Activated T-cell treated with anti-CD3 and anti-CD28 coated beads, Interleukin-2, amount 50 U/mL, for 72 hours (primary cell): ENCODE measurements at regions not wholly inside any gene's neighbourhood (a gene's known extent, or its start where the extent isn't known, plus 50 kb on each side); places are given as distances from the start of the nearest gene placed in this dataset.
"Not testable (repeated sequence)": the region's sequence is repeated elsewhere in the genome, so short reads cannot be mapped to it uniquely, and the experiment has no call there.

ENCODE experiments used
- ATAC-seq, 2 donors: fragments of 150-1000 bp; cut with Tn5 transposase; replicated peaks in 1 of 2; 2 replicates each; pipeline ENCODE4 v1.10.0; 2021; ENCODE audit warnings: moderate library complexity in 2 of 2, mild to moderate bottlenecking in 1 of 2
- DNase-seq, 2 donors: peaks; one replicate each; pipeline ENCODE4 v3.0.0; 2021 to 2022; ENCODE audit warnings: mixed read lengths in 1 of 2
- H3K27ac Mint-ChIP-seq: one replicate; pipeline ENCODE4 v1.8.0; 2022; ENCODE audit warnings: mild to moderate bottlenecking, moderate library complexity, mixed read lengths
- H3K27me3 Mint-ChIP-seq: one replicate; pipeline ENCODE4 v1.8.0; 2022; ENCODE audit warnings: low read depth, mixed read lengths
- H3K36me3 Mint-ChIP-seq, 2 donors: one replicate each; pipeline ENCODE4 v1.8.0; 2022; ENCODE audit warnings: mixed read lengths in 2 of 2, mild to moderate bottlenecking in 1 of 2; ENCODE audit not compliant: insufficient read depth in 2 of 2
- H3K4me1 Mint-ChIP-seq: one replicate; pipeline ENCODE4 v1.8.0; 2022; ENCODE audit warnings: low read depth, mixed read lengths
- H3K4me3 Mint-ChIP-seq, 2 donors: one replicate each; pipeline ENCODE4 v1.8.0; 2022; ENCODE audit warnings: mild to moderate bottlenecking in 2 of 2, mixed read lengths in 2 of 2, moderate library complexity in 2 of 2
- H3K9me3 Mint-ChIP-seq, 2 donors: one replicate each; pipeline ENCODE4 v1.8.0; 2022; ENCODE audit warnings: mixed read lengths in 2 of 2

DNA sequence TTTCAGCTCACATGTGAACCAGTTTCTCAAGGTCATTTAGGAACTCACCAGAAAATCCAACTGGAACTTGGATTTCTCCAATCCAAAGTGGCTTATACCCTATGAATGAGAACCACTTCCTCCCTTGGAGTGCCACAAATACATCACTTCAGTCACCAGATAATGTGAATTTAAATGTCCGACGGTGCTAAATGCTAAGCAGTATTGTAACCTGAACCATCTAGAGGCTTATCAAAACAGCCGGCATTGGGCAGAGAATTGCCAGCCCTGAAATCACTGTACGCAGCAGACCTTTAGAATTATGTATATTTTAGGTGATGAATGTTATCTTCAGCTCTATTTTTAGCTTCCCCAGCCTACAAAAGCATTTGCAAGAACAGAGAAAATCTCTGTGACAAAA is 76.8 kb upstream of the COX20 start:
- Mint-ChIP-seq H3K36me3 (no peaks in the 10 kb centered on the region), H3K4me1 (no peaks in the 10 kb centered on the region), H3K27me3 (peaks cover 11% of the 10 kb centered on the region), H3K9me3 (peaks cover 5 to 6% of the 10 kb centered on the region in 2 donors), H3K27ac (no peak overlapping the region), H3K4me3 (no peak overlapping the region)
- DNase-seq: no peak
- no peak for ATAC-seq

DNA sequence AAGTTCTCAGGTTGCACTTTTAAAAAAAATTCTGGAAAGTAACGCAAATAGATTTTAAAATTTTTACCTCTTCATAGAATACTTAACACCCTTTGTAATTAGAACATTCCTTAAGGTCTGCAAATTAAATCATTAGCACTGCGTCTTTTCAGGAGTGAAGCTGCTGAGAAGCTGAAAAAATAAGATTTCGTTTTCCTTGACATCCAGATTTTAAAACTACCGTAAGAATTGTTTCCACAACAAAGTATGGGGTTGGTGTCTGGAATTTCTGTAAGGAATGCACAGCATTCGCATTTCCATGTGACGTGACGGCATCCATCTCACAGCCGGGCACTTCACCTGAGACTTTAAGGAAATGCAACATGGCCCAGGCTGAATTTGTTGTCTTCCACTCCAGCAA is 76.3 kb upstream of the COX20 start:
- no peak overlapping the region for H3K27ac Mint-ChIP-seq
- peaks cover 5 to 6% of the 10 kb centered on the region in 2 donors for H3K9me3 Mint-ChIP-seq
- H3K4me3 Mint-ChIP-seq: no peak overlapping the region
- H3K36me3 Mint-ChIP-seq: no peaks in the 10 kb centered on the region
- peaks cover 11% of the 10 kb centered on the region for H3K27me3 Mint-ChIP-seq
- no peak for ATAC-seq
- H3K4me1 Mint-ChIP-seq: no peaks in the 10 kb centered on the region
- DNase-seq: no peak

DNA sequence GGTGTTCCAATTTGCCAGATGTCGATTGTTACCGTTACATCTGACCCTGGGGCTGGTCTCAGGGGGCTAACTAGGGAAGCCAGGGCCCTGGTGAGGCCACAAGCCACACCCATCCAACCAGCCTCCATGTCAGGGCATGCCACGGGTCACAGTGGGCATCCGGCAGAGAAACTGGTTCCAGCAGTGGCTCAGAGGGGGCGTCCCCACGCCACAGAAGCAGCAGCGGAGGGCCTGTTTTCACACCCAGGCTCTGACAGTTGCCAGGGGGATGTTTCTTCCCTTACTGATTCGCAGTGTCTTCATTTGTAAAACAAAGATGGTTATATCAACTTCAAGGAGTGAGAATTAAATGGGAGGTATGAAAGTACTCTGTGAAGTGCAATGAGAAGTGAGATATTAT is 75.0 kb upstream of the COX20 start:
- H3K4me3 Mint-ChIP-seq: no peak overlapping the region
- H3K9me3 Mint-ChIP-seq: peaks cover 5 to 6% of the 10 kb centered on the region in 2 donors
- DNase-seq (no peak), ATAC-seq (no peak)
- H3K4me1 Mint-ChIP-seq: no peaks in the 10 kb centered on the region
- no peak overlapping the region for H3K27ac Mint-ChIP-seq
- H3K27me3 Mint-ChIP-seq: peaks cover 20% of the 10 kb centered on the region
- peaks cover 0 to 1% of the 10 kb centered on the region in 2 donors for H3K36me3 Mint-ChIP-seq

DNA sequence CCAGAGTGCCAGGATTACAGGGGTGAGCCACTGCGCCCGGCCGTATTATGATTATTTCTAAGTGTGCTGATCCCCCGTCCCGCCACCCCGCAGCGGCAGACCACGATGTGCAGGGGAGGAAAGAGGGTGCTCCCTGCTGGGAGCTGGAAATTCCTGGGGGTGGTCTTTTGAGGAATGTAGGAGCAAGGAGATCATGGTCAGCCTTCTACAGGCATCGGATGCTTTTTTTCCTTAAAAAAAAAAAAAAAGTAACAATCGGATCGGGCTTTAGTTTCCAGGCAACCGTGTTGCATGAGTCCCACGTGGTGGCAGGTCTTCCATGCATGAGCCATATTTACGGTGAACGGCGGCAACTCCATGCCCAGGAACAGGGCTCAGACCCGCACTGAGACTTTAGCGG is 74.2 kb upstream of the COX20 start:
- H3K27me3 Mint-ChIP-seq: peaks cover 20% of the 10 kb centered on the region
- no peak overlapping the region for H3K27ac Mint-ChIP-seq
- peaks cover 0 to 1% of the 10 kb centered on the region in 2 donors for H3K36me3 Mint-ChIP-seq
- H3K4me3 Mint-ChIP-seq: no peak overlapping the region
- DNase-seq (no peak), ATAC-seq (no peak)
- peaks cover 5 to 6% of the 10 kb centered on the region in 2 donors for H3K9me3 Mint-ChIP-seq
- no peaks in the 10 kb centered on the region for H3K4me1 Mint-ChIP-seq

DNA sequence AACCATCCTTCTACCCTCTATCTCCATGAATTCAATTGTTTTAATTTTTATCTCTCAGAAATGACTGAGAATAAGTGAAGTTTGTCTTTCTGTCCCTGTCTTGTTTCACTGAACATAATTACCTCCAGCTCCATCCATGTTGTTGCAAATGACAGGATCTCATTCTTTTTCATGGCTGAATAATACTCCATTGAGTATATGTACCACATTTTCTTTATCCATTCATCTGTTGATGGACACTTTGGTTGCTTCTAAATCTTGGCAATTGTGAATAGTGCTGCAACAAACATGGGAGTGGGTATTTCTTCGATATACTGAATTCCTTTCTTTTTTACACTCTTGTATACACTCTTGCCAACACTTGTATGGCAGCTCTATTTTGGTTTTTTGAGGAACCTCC is 72.8 kb upstream of the COX20 start:
- Mint-ChIP-seq H3K9me3 (peaks cover 5 to 6% of the 10 kb centered on the region in 2 donors), H3K4me3 (no peak overlapping the region), H3K27me3 (peaks cover 20% of the 10 kb centered on the region), H3K4me1 (no peaks in the 10 kb centered on the region), H3K36me3 (peaks cover 0 to 1% of the 10 kb centered on the region in 2 donors), H3K27ac (no peak overlapping the region)
- DNase-seq (no peak), ATAC-seq (no peak)

DNA sequence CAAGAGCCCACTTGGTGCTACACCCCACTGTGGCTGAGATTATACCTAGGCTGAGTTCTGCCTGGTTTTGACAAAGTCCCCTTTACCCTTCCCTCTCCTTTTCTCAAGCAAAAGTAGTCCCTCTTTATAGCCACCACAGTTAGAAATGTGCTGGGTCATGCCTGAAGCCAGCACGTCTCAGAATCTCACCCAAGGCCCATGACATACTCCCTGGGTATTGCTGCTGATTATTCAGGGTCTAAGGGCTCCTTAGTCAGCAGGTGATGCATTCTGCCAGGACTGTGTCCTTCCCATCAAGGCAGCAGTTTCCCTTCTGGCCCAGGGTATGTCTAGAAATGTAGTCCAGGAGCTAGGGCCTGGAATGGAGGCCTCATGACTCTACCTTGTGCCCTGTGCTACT is 67.3 kb upstream of the COX20 start:
- Mint-ChIP-seq H3K36me3 (peaks cover 0 to 1% of the 10 kb centered on the region in 2 donors), H3K27ac (no peak overlapping the region), H3K27me3 (peaks cover 17% of the 10 kb centered on the region), H3K4me1 (no peaks in the 10 kb centered on the region), H3K4me3 (no peak overlapping the region), H3K9me3 (no peaks in the 10 kb centered on the region)
- DNase-seq (no peak), ATAC-seq (no peak)

DNA sequence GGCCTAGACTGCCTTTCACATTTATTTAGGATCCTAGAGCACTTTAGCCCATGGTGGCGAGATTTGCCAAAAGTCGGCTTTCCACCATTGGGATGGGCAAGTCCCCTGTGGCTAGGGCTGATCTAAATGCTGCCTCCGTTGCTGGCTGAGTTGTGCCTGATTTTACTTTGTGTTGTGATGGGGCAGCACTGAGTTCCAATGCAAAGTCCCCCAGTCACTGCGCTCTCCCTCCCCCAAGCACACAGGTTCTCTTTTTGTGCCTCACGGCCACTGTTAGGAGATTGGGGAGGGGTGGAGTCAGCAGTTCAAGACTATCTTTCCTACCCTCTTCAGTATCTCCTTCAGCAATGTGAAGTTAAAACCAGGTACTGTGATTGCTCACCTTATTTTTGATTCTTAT is 66.7 kb upstream of the COX20 start:
- H3K4me1 Mint-ChIP-seq: no peaks in the 10 kb centered on the region
- ATAC-seq (no peak), DNase-seq (no peak)
- peaks cover 0 to 1% of the 10 kb centered on the region in 2 donors for H3K36me3 Mint-ChIP-seq
- no peaks in the 10 kb centered on the region for H3K9me3 Mint-ChIP-seq
- no peak overlapping the region for H3K27ac Mint-ChIP-seq
- peaks cover 15% of the 10 kb centered on the region for H3K27me3 Mint-ChIP-seq
- no peak overlapping the region for H3K4me3 Mint-ChIP-seq

DNA sequence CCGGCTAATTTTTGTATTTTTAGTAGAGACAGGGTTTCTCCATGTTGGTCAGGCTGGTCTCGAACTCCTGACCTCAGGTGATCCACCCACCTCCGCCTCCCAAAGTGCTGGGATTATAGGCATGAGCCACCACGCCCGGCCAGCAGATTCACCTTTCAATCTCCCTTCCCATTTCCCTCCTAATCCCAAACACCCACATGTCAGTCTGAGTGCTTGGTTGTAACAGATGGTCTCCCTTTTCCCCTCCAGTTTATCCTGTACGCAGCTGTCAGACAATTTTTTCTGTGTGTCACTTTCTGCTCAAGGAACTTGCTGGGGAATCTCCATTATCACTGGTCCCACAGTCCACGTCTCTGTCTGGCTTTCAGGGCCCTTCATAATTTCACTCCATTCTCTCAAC is 64.9 kb upstream of the COX20 start:
- not testable (repeated sequence) for H3K4me1 Mint-ChIP-seq, H3K4me3 Mint-ChIP-seq, H3K27me3 Mint-ChIP-seq, H3K9me3 Mint-ChIP-seq, H3K27ac Mint-ChIP-seq, H3K36me3 Mint-ChIP-seq, ATAC-seq, DNase-seq

DNA sequence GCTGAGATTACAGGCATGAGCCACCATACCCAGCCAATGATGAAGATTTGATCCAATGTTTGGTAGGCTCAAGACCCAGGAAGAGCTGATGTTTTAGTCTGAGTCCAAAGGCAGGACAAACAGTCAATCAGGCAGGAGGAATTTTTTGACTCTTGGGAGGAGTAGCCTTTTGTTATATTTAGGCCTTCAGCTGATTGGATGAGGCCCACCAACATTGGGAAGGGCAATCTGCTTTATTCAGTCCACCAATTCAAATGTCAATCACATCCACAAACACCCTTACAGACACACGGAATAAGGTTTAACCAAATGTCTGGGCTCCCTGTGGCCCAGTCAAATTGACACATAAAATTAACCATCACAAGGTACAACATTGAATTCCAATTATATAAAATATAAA is 61.9 kb upstream of the COX20 start:
- Mint-ChIP-seq H3K36me3 (no peaks in the 10 kb centered on the region), H3K9me3 (no peaks in the 10 kb centered on the region), H3K4me1 (peaks cover 4% of the 10 kb centered on the region), H3K4me3 (no peak overlapping the region), H3K27me3 (peaks cover 7% of the 10 kb centered on the region), H3K27ac (no peak overlapping the region)
- no peak for ATAC-seq
- DNase-seq: no peak

DNA sequence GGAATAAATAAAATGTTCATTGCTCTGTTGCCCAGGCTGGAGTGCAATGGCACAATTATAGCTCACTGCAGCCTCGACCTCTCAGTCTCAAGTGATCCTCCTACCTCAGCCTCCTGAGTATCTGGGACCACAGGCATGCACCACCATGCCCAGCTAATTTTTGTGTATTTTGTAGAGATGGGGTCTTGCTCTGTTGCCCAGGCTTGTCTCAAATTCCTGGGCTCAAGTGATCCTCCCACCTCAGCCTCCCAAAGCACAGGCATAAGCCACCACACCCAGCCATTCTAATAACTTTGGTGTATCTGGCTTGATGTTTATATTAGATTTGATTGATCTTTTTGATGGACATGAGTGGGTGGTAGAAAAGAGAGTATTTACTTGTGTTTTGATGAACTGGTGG is 58.7 kb upstream of the COX20 start:
- H3K4me3 Mint-ChIP-seq, H3K9me3 Mint-ChIP-seq, H3K27ac Mint-ChIP-seq, H3K27me3 Mint-ChIP-seq, DNase-seq, ATAC-seq, H3K36me3 Mint-ChIP-seq: not testable (repeated sequence)
- H3K4me1 Mint-ChIP-seq: peaks cover 12% of the 10 kb centered on the region

DNA sequence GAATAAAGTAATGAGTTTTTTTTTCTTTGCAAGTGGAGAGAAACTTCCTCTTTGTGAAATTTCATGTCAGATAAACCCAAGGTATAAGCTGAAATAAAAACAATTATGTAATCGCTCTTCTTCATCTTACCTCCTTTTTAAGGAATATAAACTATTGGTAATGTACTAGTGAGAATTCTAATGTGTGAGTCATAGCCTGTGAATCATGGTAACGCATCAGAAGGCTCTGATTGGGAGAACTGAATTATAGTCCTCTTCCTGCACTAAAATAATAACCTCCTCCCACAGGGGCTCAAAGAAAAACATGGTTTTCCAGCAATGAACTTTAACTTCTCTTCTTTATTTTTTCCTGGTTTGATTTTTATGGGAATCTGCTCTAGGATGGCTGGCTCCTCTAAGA is 57.1 kb upstream of the COX20 start:
- no peak for DNase-seq
- H3K27ac Mint-ChIP-seq: peak overlapping the region; percentile 68
- H3K36me3 Mint-ChIP-seq: no peaks in the 10 kb centered on the region
- no peaks in the 10 kb centered on the region for H3K27me3 Mint-ChIP-seq
- H3K4me3 Mint-ChIP-seq: no peak overlapping the region
- H3K9me3 Mint-ChIP-seq: no peaks in the 10 kb centered on the region
- ATAC-seq: peak in 1 of 2 donors; percentile 43
- peaks cover 12% of the 10 kb centered on the region for H3K4me1 Mint-ChIP-seq

DNA sequence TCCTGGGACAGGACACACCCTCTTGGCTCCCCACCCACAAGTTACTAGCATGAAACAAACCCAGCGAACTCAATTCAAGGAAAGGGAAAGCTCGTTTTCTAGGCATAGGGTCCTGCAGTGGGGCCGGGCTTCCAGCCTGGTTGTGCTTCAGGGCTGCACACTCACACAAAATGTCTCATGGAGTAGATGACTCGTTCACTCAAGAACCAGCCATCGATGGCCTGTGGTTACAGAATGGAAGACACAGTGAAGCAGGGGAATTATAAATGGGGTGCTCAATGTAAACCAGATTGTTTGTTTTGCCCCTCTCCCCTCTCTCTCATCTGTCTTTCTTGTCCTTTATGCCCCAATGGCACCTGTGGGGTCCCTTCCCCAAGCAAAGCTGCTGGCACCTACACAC is 56.0 kb upstream of the COX20 start:
- Mint-ChIP-seq H3K9me3 (no peaks in the 10 kb centered on the region), H3K4me1 (peaks cover 12% of the 10 kb centered on the region), H3K27me3 (no peaks in the 10 kb centered on the region), H3K36me3 (no peaks in the 10 kb centered on the region), H3K4me3 (no peak overlapping the region), H3K27ac (no peak overlapping the region)
- DNase-seq (no peak), ATAC-seq (no peak)

DNA sequence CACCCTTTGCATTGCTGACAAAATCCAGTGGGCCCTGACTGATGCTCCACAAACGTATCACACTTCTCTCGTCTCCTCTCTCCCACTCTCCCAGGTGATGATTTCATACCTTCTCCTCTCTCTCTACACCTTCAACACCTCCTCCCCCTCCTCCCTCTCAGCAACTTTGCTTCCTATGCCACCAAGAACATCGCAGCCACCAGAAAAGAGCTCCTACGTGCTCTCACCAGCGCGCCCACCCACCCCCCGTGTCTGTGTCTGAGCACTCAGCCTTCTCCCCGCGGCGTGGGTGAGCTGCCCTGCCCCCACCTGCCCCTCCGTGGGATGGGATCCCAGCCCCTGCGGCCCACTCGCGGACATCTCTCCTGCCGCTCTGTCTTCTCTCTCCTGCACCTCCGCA is 55.1 kb upstream of the COX20 start:
- no peak overlapping the region for H3K27ac Mint-ChIP-seq
- no peaks in the 10 kb centered on the region for H3K36me3 Mint-ChIP-seq
- H3K9me3 Mint-ChIP-seq: no peaks in the 10 kb centered on the region
- DNase-seq (no peak), ATAC-seq (no peak)
- no peaks in the 10 kb centered on the region for H3K27me3 Mint-ChIP-seq
- no peak overlapping the region for H3K4me3 Mint-ChIP-seq
- peaks cover 12% of the 10 kb centered on the region for H3K4me1 Mint-ChIP-seq

DNA sequence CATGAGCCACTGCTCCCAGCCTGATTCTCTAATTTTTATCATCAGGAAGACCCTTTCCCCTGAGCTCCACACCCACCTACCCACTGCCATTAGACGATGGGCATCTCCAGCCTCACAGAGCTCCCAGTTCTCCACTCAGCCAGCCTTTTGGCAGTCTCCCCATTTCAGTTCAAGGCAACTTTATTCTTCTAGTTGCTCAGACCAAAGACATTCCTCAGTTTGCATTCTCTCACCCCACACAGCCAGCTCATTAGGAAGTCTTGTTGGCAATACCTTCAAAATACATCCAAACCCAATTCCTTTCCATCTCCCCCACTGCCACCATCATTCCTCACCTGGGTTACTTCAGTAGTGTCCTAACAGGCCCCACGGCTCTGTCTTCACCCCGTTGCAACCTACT is 53.4 kb upstream of the COX20 start:
- no peak for DNase-seq
- Mint-ChIP-seq H3K4me3 (no peak overlapping the region), H3K36me3 (no peaks in the 10 kb centered on the region), H3K9me3 (no peaks in the 10 kb centered on the region), H3K27ac (no peak overlapping the region), H3K4me1 (peaks cover 12% of the 10 kb centered on the region), H3K27me3 (no peaks in the 10 kb centered on the region)
- ATAC-seq: no peak
